CD4-positive, CD25-positive, alpha-beta regulatory T cell (primary cell): ENCODE measurements at regions not wholly inside any gene's neighbourhood (a gene's known extent, or its start where the extent isn't known, plus 50 kb on each side); places are given as distances from the start of the nearest gene placed in this dataset.

Experiments
- ATAC-seq, 2 donors: fragments of 150-1000 bp; cut with Tn5 transposase; one replicate each; pipeline ENCODE4 v1.10.0; 2021; ENCODE audit warnings: low read depth in 2 of 2, moderate number of reproducible peaks in 2 of 2, moderate library complexity in 1 of 2
- DNase-seq, 3 donors: peaks; one replicate each; pipeline versions ENCODE4 v3.0.0 to v3.0.0-alpha.2; 2012 to 2022; ENCODE audit warnings: mixed read lengths in 1 of 3
- H3K27ac ChIP-seq: one replicate; pipeline ENCODE4 v1.7.0; 2013; ENCODE audit warnings: mild to moderate bottlenecking, low read length; ENCODE audit not compliant: insufficient read depth, poor library complexity, severe bottlenecking
- H3K27me3 ChIP-seq: one replicate; pipeline ENCODE4 v1.7.0; 2013; ENCODE audit warnings: low read length; ENCODE audit not compliant: control insufficient read depth, insufficient read depth
- H3K36me3 ChIP-seq: one replicate; pipeline ENCODE4 v1.7.0; 2013; ENCODE audit warnings: mild to moderate bottlenecking, low read length, moderate library complexity; ENCODE audit not compliant: control insufficient read depth, insufficient read depth
- H3K4me1 ChIP-seq: 2 replicates; pipeline ENCODE4 v1.7.0; 2013; ENCODE audit warnings: mild to moderate bottlenecking, low read length; ENCODE audit not compliant: insufficient read depth, control insufficient read depth, poor library complexity, severe bottlenecking
- H3K4me3 ChIP-seq: one replicate; pipeline ENCODE4 v1.7.0; 2013; ENCODE audit warnings: low read depth, mild to moderate bottlenecking, low read length, moderate library complexity
- H3K9me3 ChIP-seq, 2 experiments: 1 replicate in 1 of 2; 2 replicates in 1 of 2; pipeline ENCODE4 v1.7.0; 2013; ENCODE audit warnings: low read length in 2 of 2, mild to moderate bottlenecking in 1 of 2, moderate library complexity in 1 of 2; ENCODE audit not compliant: control insufficient read depth in 2 of 2
- H3K27ac Mint-ChIP-seq, 3 donors: one replicate each; pipeline ENCODE4 v1.8.0; 2020 to 2022; ENCODE audit warnings: mild to moderate bottlenecking in 3 of 3, mixed read lengths in 3 of 3, moderate library complexity in 2 of 3
- H3K27me3 Mint-ChIP-seq: one replicate; pipeline ENCODE4 v1.8.0; 2022; ENCODE audit warnings: mild to moderate bottlenecking, mixed read lengths
- H3K36me3 Mint-ChIP-seq: one replicate; pipeline ENCODE4 v1.8.0; 2020; ENCODE audit warnings: mixed read lengths
- H3K4me1 Mint-ChIP-seq, 4 donors: one replicate each; pipeline ENCODE4 v1.8.0; 2020 to 2022; ENCODE audit warnings: mixed read lengths in 4 of 4, mild to moderate bottlenecking in 1 of 4
- H3K4me3 Mint-ChIP-seq, 4 donors: one replicate each; pipeline ENCODE4 v1.8.0; 2020 to 2022; ENCODE audit warnings: mild to moderate bottlenecking in 4 of 4, mixed read lengths in 4 of 4, moderate library complexity in 3 of 4
- H3K9me3 Mint-ChIP-seq, 7 donors: one replicate each; pipeline ENCODE4 v1.8.0; 2020 to 2022; ENCODE audit warnings: mixed read lengths in 7 of 7, mild to moderate bottlenecking in 3 of 7, moderate library complexity in 2 of 7

GRCh38 chr3:197350446-197350845 is 52.0 kb upstream of the DLG1 start:
- ATAC-seq = no peak
- H3K9me3 Mint-ChIP-seq = peaks cover 0 to 2% (median 0%) of the 10 kb centered on the region in 7 donors
- no peak overlapping the region for H3K27ac Mint-ChIP-seq

GRCh38 chr3:197349368-197349767 is 51.0 kb upstream of the DLG1 start:
- peaks cover 4% of the 10 kb centered on the region for H3K27me3 Mint-ChIP-seq
- H3K4me3 Mint-ChIP-seq = no peak overlapping the region
- no peak overlapping the region for H3K27ac Mint-ChIP-seq
- H3K9me3 ChIP-seq = no peaks in the 10 kb centered on the region
- H3K9me3 Mint-ChIP-seq = peaks cover 0 to 2% (median 0%) of the 10 kb centered on the region in 7 donors
- DNase-seq (no peak), ATAC-seq (no peak)
- no peaks in the 10 kb centered on the region for H3K4me1 ChIP-seq
- H3K4me3 ChIP-seq = no peak overlapping the region
- no peaks in the 10 kb centered on the region for H3K4me1 Mint-ChIP-seq
- H3K36me3 ChIP-seq = no peaks in the 10 kb centered on the region
- H3K27me3 ChIP-seq = peaks cover 3% of the 10 kb centered on the region
- H3K36me3 Mint-ChIP-seq = no peaks in the 10 kb centered on the region
- H3K27ac ChIP-seq = no peak overlapping the region

More at GRCh38 chr3:197350446-197350845, 52.0 kb upstream of the DLG1 start:
- H3K36me3 ChIP-seq = no peaks in the 10 kb centered on the region
- H3K9me3 ChIP-seq = no peaks in the 10 kb centered on the region
- DNase-seq = no peak
- H3K4me3 Mint-ChIP-seq = no peak overlapping the region
- H3K27me3 ChIP-seq = peaks cover 3% of the 10 kb centered on the region
- no peaks in the 10 kb centered on the region for H3K36me3 Mint-ChIP-seq
- no peaks in the 10 kb centered on the region for H3K4me1 ChIP-seq
- no peaks in the 10 kb centered on the region for H3K4me1 Mint-ChIP-seq
- H3K4me3 ChIP-seq = no peak overlapping the region
- no peak overlapping the region for H3K27ac ChIP-seq
- H3K27me3 Mint-ChIP-seq = peaks cover 7% of the 10 kb centered on the region
